GM23248 (cell line): ENCODE measurements at regions not wholly inside any gene's neighbourhood (a gene's known extent, or its start where the extent isn't known, plus 50 kb on each side); places are given as distances from the start of the nearest gene placed in this dataset.

Experiments
- EZH2 ChIP-seq: fragments of 200-600 bp; sonication (generic); IDR thresholded peaks from 2 replicates; pipeline ENCODE4 v1.6.1; 2018; ENCODE audit warnings: antibody characterized with exemption, mild to moderate bottlenecking; ENCODE audit not compliant: insufficient read depth, poor library complexity, severe bottlenecking
- EZH2phosphoT487 ChIP-seq: fragments of 200-600 bp; sonication (generic); IDR thresholded peaks from 2 replicates; pipeline ENCODE4 v1.6.1; 2018; ENCODE audit warnings: antibody characterized with exemption, moderate library complexity, mild to moderate bottlenecking, low read depth; ENCODE audit not compliant: insufficient read depth

DNA sequence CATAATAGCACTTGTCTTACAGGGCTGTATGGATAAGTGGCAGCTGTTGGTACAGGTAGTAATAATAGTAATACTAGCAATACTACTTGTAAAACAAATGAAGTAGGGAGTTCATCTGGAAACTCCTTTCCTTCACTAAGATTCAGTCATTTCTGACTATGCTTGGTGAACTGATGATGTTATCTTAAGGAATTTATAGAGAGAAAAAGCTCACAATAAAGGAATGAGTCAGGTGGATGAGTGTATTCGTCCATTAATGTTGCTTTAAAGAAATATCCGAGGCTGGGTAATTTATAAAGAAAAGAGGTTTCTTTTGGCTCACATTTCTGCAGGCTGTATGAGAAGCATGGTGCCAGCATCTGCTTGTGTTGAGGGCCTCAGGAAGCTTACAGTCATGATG lies 477.3 kb downstream of the KLF12 start:
- TF ChIP-seq EZH2phosphoT487 (no peak), EZH2 (no peak)
